RPMI7951 (cell line): ENCODE measurements at regions not wholly inside any gene's neighbourhood (a gene's known extent, or its start where the extent isn't known, plus 50 kb on each side); places are given as distances from the start of the nearest gene placed in this dataset.
A peak's percentile ranks its signal among the peaks of the same experiment; 100 is the strongest.
"Not testable (repeated sequence)": the region's sequence is repeated elsewhere in the genome, so short reads cannot be mapped to it uniquely, and the experiment has no call there.

ENCODE experiments used
- DNase-seq: peaks from one replicate; pipeline ENCODE4 v3.0.0-alpha.2; 2012; ENCODE audit warnings: low read depth

- no peak for DNase-seq
These were observed 596.4 kb downstream of the FBXO15 start for GRCh38 chr18:73551211-73551610.

GRCh38 chr18:73549236-73549635 is 598.4 kb downstream of the FBXO15 start:
- DNase-seq, result peak; percentile 30

- no peak for DNase-seq
These were observed 602.2 kb downstream of the FBXO15 start for GRCh38 chr18:73545472-73545871.

GRCh38 chr18:73544617-73545016 is 603.0 kb downstream of the FBXO15 start:
- no peak for DNase-seq

GRCh38 chr18:73544032-73544431 is 603.6 kb downstream of the FBXO15 start:
- no peak for DNase-seq

- no peak for DNase-seq
These were observed 611.6 kb downstream of the FBXO15 start for GRCh38 chr18:73535990-73536389.

GRCh38 chr18:73535189-73535588 is 612.4 kb downstream of the FBXO15 start:
- peak; percentile 28 for DNase-seq

GRCh38 chr18:73531601-73532000 is 616.0 kb downstream of the FBXO15 start:
- DNase-seq, result no peak

- DNase-seq, result no peak
These were observed 619.6 kb downstream of the FBXO15 start for GRCh38 chr18:73528066-73528465.

GRCh38 chr18:73520229-73520628 is 627.4 kb downstream of the FBXO15 start:
- DNase-seq, result no peak

- not testable (repeated sequence) for DNase-seq
These were observed 631.6 kb downstream of the FBXO15 start for GRCh38 chr18:73516056-73516455.

- DNase-seq, result no peak
These were observed 633.2 kb downstream of the FBXO15 start for GRCh38 chr18:73514449-73514848.

GRCh38 chr18:73511771-73512503 is 635.7 kb downstream of the FBXO15 start:
- peak; percentile 53 for DNase-seq

GRCh38 chr18:73509460-73509859 is 638.2 kb downstream of the FBXO15 start:
- no peak for DNase-seq

GRCh38 chr18:73503326-73503725 is 635.5 kb upstream of the NETO1 start:
- DNase-seq, result no peak

- DNase-seq, result no peak
These were observed 620.2 kb upstream of the NETO1 start for GRCh38 chr18:73487966-73488365.

GRCh38 chr18:73485166-73485565 is 617.4 kb upstream of the NETO1 start:
- no peak for DNase-seq

- no peak for DNase-seq
These were observed 615.1 kb upstream of the NETO1 start for GRCh38 chr18:73482901-73483300.

- DNase-seq, result no peak
These were observed 611.7 kb upstream of the NETO1 start for GRCh38 chr18:73479477-73479876.

GRCh38 chr18:73478191-73478590 is 610.4 kb upstream of the NETO1 start:
- peak; percentile 7 for DNase-seq

- no peak for DNase-seq
These were observed 608.2 kb upstream of the NETO1 start for GRCh38 chr18:73476031-73476430.

- peak; percentile 45 for DNase-seq
These were observed 594.3 kb upstream of the NETO1 start for GRCh38 chr18:73462092-73462491.

GRCh38 chr18:73461780-73462059 is 593.9 kb upstream of the NETO1 start:
- peak; percentile 15 for DNase-seq

GRCh38 chr18:73461038-73461779 is 593.4 kb upstream of the NETO1 start:
- no peak for DNase-seq
